H9 (cell line): ENCODE measurements at regions not wholly inside any gene's neighbourhood (a gene's known extent, or its start where the extent isn't known, plus 50 kb on each side); places are given as distances from the start of the nearest gene placed in this dataset.
A peak's percentile ranks its signal among the peaks of the same experiment; 100 is the strongest.

ENCODE experiments used
- DNase-seq: peaks from one replicate; pipeline ENCODE4 v3.0.0-alpha.2; 2017
- H2AFZ ChIP-seq: one replicate; pipeline ENCODE4 v1.6.1; 2013; ENCODE audit warnings: mild to moderate bottlenecking, low read length, control low read depth, moderate library complexity
- H2AK5ac ChIP-seq: 2 replicates; pipeline ENCODE4 v1.6.1; 2013; ENCODE audit warnings: low read length, control low read depth, mixed read lengths; ENCODE audit not compliant: insufficient read length
- H2BK120ac ChIP-seq: one replicate; pipeline ENCODE4 v1.6.1; 2013; ENCODE audit warnings: low read depth, mild to moderate bottlenecking, low read length, control low read depth, inconsistent platforms; ENCODE audit not compliant: poor library complexity, severe bottlenecking
- H2BK12ac ChIP-seq: 2 replicates; pipeline ENCODE4 v1.6.1; 2013; ENCODE audit warnings: low read length, control low read depth, mixed read lengths, low read depth; ENCODE audit not compliant: insufficient read length
- H2BK15ac ChIP-seq: 2 replicates; pipeline ENCODE4 v1.6.1; 2013; ENCODE audit warnings: low read depth, low read length, control low read depth
- H2BK20ac ChIP-seq: one replicate; pipeline ENCODE4 v1.6.1; 2013; ENCODE audit warnings: low read depth, mild to moderate bottlenecking, low read length, control low read depth, inconsistent platforms; ENCODE audit not compliant: poor library complexity, severe bottlenecking
- H2BK5ac ChIP-seq: 2 replicates; pipeline ENCODE4 v1.6.1; 2013; ENCODE audit warnings: low read length, control low read depth, mixed read lengths; ENCODE audit not compliant: insufficient read length
- H3K14ac ChIP-seq: 2 replicates; pipeline ENCODE4 v1.6.1; 2013; ENCODE audit warnings: low read length, control low read depth; ENCODE audit not compliant: insufficient read depth
- H3K18ac ChIP-seq: 2 replicates; pipeline ENCODE4 v1.6.1; 2013; ENCODE audit warnings: low read depth, mild to moderate bottlenecking, mixed read lengths, low read length, control low read depth; ENCODE audit not compliant: insufficient read length
- H3K23ac ChIP-seq: 2 replicates; pipeline ENCODE4 v1.6.1; 2013; ENCODE audit warnings: low read length, control low read depth, mixed read lengths, low read depth; ENCODE audit not compliant: insufficient read length
- H3K23me2 ChIP-seq: 2 replicates; pipeline ENCODE4 v1.6.1; 2013; ENCODE audit warnings: low read depth, mild to moderate bottlenecking, mixed read lengths, low read length, control low read depth; ENCODE audit not compliant: insufficient read length, poor library complexity, severe bottlenecking
- H3K27ac ChIP-seq: 2 replicates; pipeline ENCODE4 v1.5.1; 2013; ENCODE audit warnings: low read length, control low read depth, mixed read lengths, low read depth; ENCODE audit not compliant: insufficient read length
- H3K27me3 ChIP-seq: 2 replicates; pipeline ENCODE4 v1.6.1; 2013; ENCODE audit warnings: low read length, control low read depth, inconsistent platforms; ENCODE audit not compliant: insufficient read depth
- H3K4ac ChIP-seq: 2 replicates; pipeline ENCODE4 v1.6.1; 2013; ENCODE audit warnings: low read depth, mild to moderate bottlenecking, control low read depth, inconsistent platforms, low read length, moderate library complexity
- H3K4me1 ChIP-seq: 2 replicates; pipeline ENCODE4 v1.6.1; 2013; ENCODE audit warnings: low read length, control low read depth, inconsistent platforms; ENCODE audit not compliant: insufficient read depth
- H3K4me2 ChIP-seq: 2 replicates; pipeline ENCODE4 v1.6.1; 2013; ENCODE audit warnings: low read length, control low read depth, mixed read lengths; ENCODE audit not compliant: insufficient read length, insufficient read depth
- H3K56ac ChIP-seq: 2 replicates; pipeline ENCODE4 v1.6.1; 2013; ENCODE audit warnings: low read depth, mild to moderate bottlenecking, mixed read lengths, low read length, control low read depth; ENCODE audit not compliant: insufficient read length
- H3K79me1 ChIP-seq: 2 replicates; pipeline ENCODE4 v1.6.1; 2013; ENCODE audit warnings: low read depth, mild to moderate bottlenecking, moderate library complexity, low read length, control low read depth, inconsistent platforms; ENCODE audit not compliant: insufficient read depth, poor library complexity, severe bottlenecking
- H3K79me2 ChIP-seq: 2 replicates; pipeline ENCODE4 v1.6.1; 2013; ENCODE audit warnings: low read length, control low read depth, inconsistent platforms; ENCODE audit not compliant: insufficient read depth
- H3K9ac ChIP-seq: 2 replicates; pipeline ENCODE4 v1.6.1; 2013; ENCODE audit warnings: low read length, control low read depth, mixed read lengths; ENCODE audit not compliant: insufficient read length; ENCODE audit errors: extremely low read depth
- H3K9me3 ChIP-seq: one replicate; pipeline ENCODE4 v1.6.1; 2013; ENCODE audit warnings: low read depth, low read length, inconsistent platforms; ENCODE audit not compliant: control insufficient read depth
- H3T11ph ChIP-seq: one replicate; pipeline ENCODE4 v1.6.1; 2013; ENCODE audit warnings: mild to moderate bottlenecking, low read length, control low read depth, inconsistent platforms
- H4K20me1 ChIP-seq: one replicate; pipeline ENCODE4 v1.6.1; 2013; ENCODE audit not compliant: control insufficient read depth, insufficient read length, insufficient read depth
- H4K5ac ChIP-seq: 2 replicates; pipeline ENCODE4 v1.6.1; 2013; ENCODE audit warnings: low read depth, mild to moderate bottlenecking, mixed read lengths, low read length, control low read depth; ENCODE audit not compliant: insufficient read length
- H4K8ac ChIP-seq: replicated peaks from 2 replicates; pipeline ENCODE4 v1.6.1; 2013; ENCODE audit warnings: low read length, control low read depth, mixed read lengths, low read depth; ENCODE audit not compliant: insufficient read length
- H4K91ac ChIP-seq: 2 replicates; pipeline ENCODE4 v1.6.1; 2013; ENCODE audit warnings: low read depth, mild to moderate bottlenecking, moderate library complexity, mixed read lengths, low read length, control low read depth; ENCODE audit not compliant: insufficient read length
- H3K27ac Mint-ChIP-seq, 3 experiments: 2 replicates in 2 of 3; 3 replicates in 1 of 3; pipeline ENCODE4 v1.8.0; 2020 to 2021; ENCODE audit warnings: mixed read lengths in 3 of 3, mild to moderate bottlenecking in 1 of 3, moderate library complexity in 1 of 3
- H3K27me3 Mint-ChIP-seq: 2 replicates; pipeline ENCODE4 v1.8.0; 2021; ENCODE audit warnings: low read depth, mild to moderate bottlenecking, moderate library complexity, mixed read lengths
- H3K36me3 Mint-ChIP-seq, 3 experiments: 2 replicates in 2 of 3; 3 replicates in 1 of 3; pipeline ENCODE4 v1.8.0; 2020 to 2021; ENCODE audit warnings: low read depth in 3 of 3, mixed read lengths in 3 of 3; ENCODE audit not compliant: insufficient read depth in 1 of 3
- H3K4me1 Mint-ChIP-seq, 2 experiments: 2 replicates each; pipeline ENCODE4 v1.8.0; 2020; ENCODE audit warnings: mixed read lengths in 2 of 2
- H3K4me3 Mint-ChIP-seq, 2 experiments: 2 replicates in 1 of 2; 3 replicates in 1 of 2; pipeline ENCODE4 v1.8.0; 2020 to 2021; ENCODE audit warnings: mild to moderate bottlenecking in 2 of 2, mixed read lengths in 2 of 2, moderate library complexity in 1 of 2
- H3K9me3 Mint-ChIP-seq, 2 experiments: 2 replicates in 1 of 2; 3 replicates in 1 of 2; pipeline ENCODE4 v1.8.0; 2020; ENCODE audit warnings: mild to moderate bottlenecking in 2 of 2, mixed read lengths in 2 of 2, moderate library complexity in 1 of 2
- CTCF ChIP-seq: fragments of 200-600 bp; sonication (generic); conservative IDR thresholded peaks from 3 replicates; pipeline ENCODE4 v1.8.0; 2021; ENCODE audit warnings: antibody characterized with exemption, mild to moderate bottlenecking
- WGBS: extraction: QIAGEN DNeasy Blood & Tissue Kit; methylation state at CpG from one replicate; pipeline ENCODE4 v1.1.7; 2013; ENCODE audit warnings: missing lambda C conversion rate, low lambda C conversion rate, mixed read lengths; ENCODE audit not compliant: insufficient read length; ENCODE audit errors: extremely low coverage; 5-methylcytosine and 5-hydroxymethylcytosine counted together

- Histone ChIP-seq H3K56ac (no peak overlapping the region), H2BK12ac (no peak overlapping the region), H3K27ac (no peak overlapping the region), H4K20me1 (no peaks in the 10 kb centered on the region), H3K4me1 (no peaks in the 10 kb centered on the region), H4K91ac (no peak overlapping the region), H3K9ac (no peak overlapping the region), H4K5ac (no peak overlapping the region), H3K27me3 (no peaks in the 10 kb centered on the region), H4K8ac (no peak overlapping the region), H3K79me2 (no peaks in the 10 kb centered on the region), H2BK120ac (no peak overlapping the region), H2AK5ac (no peak overlapping the region), H2BK5ac (no peak overlapping the region), H3K23me2 (no peaks in the 10 kb centered on the region), H2AFZ (no peak overlapping the region), H3K23ac (no peak overlapping the region), H2BK15ac (no peak overlapping the region), H3K14ac (no peak overlapping the region), H3K9me3 (no peaks in the 10 kb centered on the region), H2BK20ac (no peak overlapping the region), H3K4me2 (no peak overlapping the region), H3T11ph (no peak overlapping the region), H3K18ac (no peak overlapping the region), H3K4ac (no peak overlapping the region), H3K79me1 (no peaks in the 10 kb centered on the region)
- Mint-ChIP-seq H3K4me3 (no peak overlapping the region), H3K9me3 (peaks cover 38 to 39% of the 10 kb centered on the region in 2 experiments), H3K4me1 (no peaks in the 10 kb centered on the region), H3K36me3 (peaks cover 0 to 5% (median 0%) of the 10 kb centered on the region in 3 experiments; a peak in 2 of 7 replicates), H3K27me3 (peaks cover under 1% of the 10 kb centered on the region; the same call in 1 of the 2 replicates), H3K27ac (0 out of 7 replicates have a peak overlapping the region, but pooled peaks of 1 of the 3 experiments have one; percentile 31)
- WGBS = no CpG with 5 or more reads among the region's 2 CpGs
- TF ChIP-seq CTCF = no peak; the same call in 2 of the 3 replicates
- no peak for DNase-seq
These were observed 1561.5 kb downstream of the MRPL39 start for GRCh38 chr21:24045775-24046215.
